Bronchial epithelial cell (primary cell): ENCODE measurements at regions not wholly inside any gene's neighbourhood (a gene's known extent, or its start where the extent isn't known, plus 50 kb on each side); places are given as distances from the start of the nearest gene placed in this dataset.

Experiments used
- DNase-seq: peaks from one replicate; pipeline ENCODE4 v3.0.0-alpha.2; 2010; ENCODE audit warnings: low read depth
- FAIRE-seq: peaks from 2 replicates; lab custom pipeline; 2011; peaks lifted over from hg19 to GRCh38; lab: Jason Lieb, UNC
- H3K27me3 ChIP-seq: 2 replicates; pipeline ENCODE4 v1.5.1; 2011; ENCODE audit warnings: low read length; ENCODE audit not compliant: control insufficient read depth, insufficient read depth
- H3K36me3 ChIP-seq: 2 replicates; pipeline ENCODE4 v1.5.1; 2011; ENCODE audit warnings: low read length; ENCODE audit not compliant: control insufficient read depth, insufficient read depth
- H3K4me3 ChIP-seq: 2 replicates; pipeline ENCODE4 v1.5.1; 2011; ENCODE audit warnings: mild to moderate bottlenecking, low read depth, low read length, control low read depth
- CTCF ChIP-seq: IDR thresholded peaks from 2 replicates; pipeline ENCODE4 v1.5.1; 2011; ENCODE audit warnings: mild to moderate bottlenecking, moderate library complexity, low read length, control low read depth, inconsistent platforms; ENCODE audit not compliant: insufficient read depth, severe bottlenecking

GRCh38 chr12:107355612-107356011 lies 262.3 kb upstream of the CRY1 start:
- DNase-seq (no peak), FAIRE-seq (no peak)
- TF ChIP-seq CTCF: no peak
- H3K36me3 ChIP-seq: no peaks in the 10 kb centered on the region
- H3K4me3 ChIP-seq: no peak overlapping the region
- H3K27me3 ChIP-seq: no peaks in the 10 kb centered on the region

GRCh38 chr12:107356266-107356936 lies 263.1 kb upstream of the CRY1 start:
- no peak for TF ChIP-seq CTCF
- FAIRE-seq (peak; percentile 50), DNase-seq (peak; percentile 80)

GRCh38 chr12:107356937-107357295 lies 263.6 kb upstream of the CRY1 start:
- no peak for TF ChIP-seq CTCF
- Histone ChIP-seq H3K36me3 (no peaks in the 10 kb centered on the region), H3K27me3 (no peaks in the 10 kb centered on the region), H3K4me3 (no peak overlapping the region)
- FAIRE-seq (no peak), DNase-seq (no peak)

More at GRCh38 chr12:107356266-107356936, 263.1 kb upstream of the CRY1 start:
- Histone ChIP-seq H3K4me3 (no peak overlapping the region), H3K27me3 (no peaks in the 10 kb centered on the region), H3K36me3 (no peaks in the 10 kb centered on the region)

- FAIRE-seq (no peak), DNase-seq (no peak)
- no peak overlapping the region for H3K4me3 ChIP-seq
- no peaks in the 10 kb centered on the region for H3K27me3 ChIP-seq
- no peak for TF ChIP-seq CTCF
- H3K36me3 ChIP-seq: no peaks in the 10 kb centered on the region
These were observed 266.0 kb upstream of the CRY1 start for GRCh38 chr12:107359382-107359781.

- Histone ChIP-seq H3K27me3 (no peaks in the 10 kb centered on the region), H3K36me3 (no peaks in the 10 kb centered on the region), H3K4me3 (no peak overlapping the region)
- TF ChIP-seq CTCF: no peak
- FAIRE-seq: no peak
- DNase-seq: no peak
These were observed 266.7 kb upstream of the CRY1 start for GRCh38 chr12:107360033-107360432.

- no peak for TF ChIP-seq CTCF
- H3K4me3 ChIP-seq: no peak overlapping the region
- FAIRE-seq (no peak), DNase-seq (peak; percentile 92)
- H3K36me3 ChIP-seq: no peaks in the 10 kb centered on the region
- no peaks in the 10 kb centered on the region for H3K27me3 ChIP-seq
These were observed 267.1 kb upstream of the CRY1 start for GRCh38 chr12:107360482-107360881.
